ENCODE measurements at regions not wholly inside any gene's neighbourhood (a gene's known extent, or its start where the extent isn't known, plus 50 kb on each side); places are given as distances from the start of the nearest gene placed in this dataset.

DNA sequence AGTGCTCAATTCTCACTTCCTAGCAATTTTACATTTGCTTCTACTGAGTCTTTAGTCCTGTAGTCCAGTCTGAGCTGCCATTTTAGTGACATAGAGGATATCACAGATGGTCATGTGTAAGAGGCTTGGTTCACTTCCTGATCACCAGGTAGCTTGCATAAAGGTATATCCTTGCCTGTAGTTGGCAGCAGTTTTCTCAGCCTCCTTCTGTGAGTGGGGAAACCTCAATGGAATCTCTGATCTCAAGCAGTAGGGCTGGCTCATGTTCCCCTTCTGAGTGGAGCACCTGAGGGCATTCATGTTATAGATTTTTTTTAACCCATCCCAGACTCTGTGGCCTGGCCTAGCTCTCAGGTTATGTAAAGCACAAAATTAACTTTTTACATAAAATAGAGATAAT, 278.4 kb downstream of the RDH14 start:
- ATAC-seq (ENCODE audit: low read depth), result no peak
- H3K4me1 ChIP-seq (ENCODE audit: control insufficient read depth in 2 of 2, insufficient read depth in 2 of 2, low read length in 2 of 2), result no peaks in the 10 kb centered on the region
- Mint-ChIP-seq H3K27me3 (peaks cover 5% of the 10 kb centered on the region), H3K4me1 (no peaks in the 10 kb centered on the region), H3K9me3 (ENCODE audit: insufficient read depth) (no peaks in the 10 kb centered on the region), H3K27ac (no peak overlapping the region), H3K4me3 (no peak overlapping the region)
- CTCF ChIA-PET, result interaction anchor here (1.3 kb wide), 1 partner anchor 8 kb away, joined by 3 read pairs; no protein-coding TSS in a partner anchor
- H3K4me2 ChIP-seq (replicated peaks; ENCODE audit: low read depth, low read length, poor library complexity, severe bottlenecking), result no peak overlapping the region
- no peak for TF ChIP-seq EZH2 (IDR thresholded peaks at IDR 0.05; ENCODE audit: borderline replicate concordance, insufficient read depth, low read depth, low read length, poor library complexity, severe bottlenecking)
- TF ChIP-seq, protein P1, sequence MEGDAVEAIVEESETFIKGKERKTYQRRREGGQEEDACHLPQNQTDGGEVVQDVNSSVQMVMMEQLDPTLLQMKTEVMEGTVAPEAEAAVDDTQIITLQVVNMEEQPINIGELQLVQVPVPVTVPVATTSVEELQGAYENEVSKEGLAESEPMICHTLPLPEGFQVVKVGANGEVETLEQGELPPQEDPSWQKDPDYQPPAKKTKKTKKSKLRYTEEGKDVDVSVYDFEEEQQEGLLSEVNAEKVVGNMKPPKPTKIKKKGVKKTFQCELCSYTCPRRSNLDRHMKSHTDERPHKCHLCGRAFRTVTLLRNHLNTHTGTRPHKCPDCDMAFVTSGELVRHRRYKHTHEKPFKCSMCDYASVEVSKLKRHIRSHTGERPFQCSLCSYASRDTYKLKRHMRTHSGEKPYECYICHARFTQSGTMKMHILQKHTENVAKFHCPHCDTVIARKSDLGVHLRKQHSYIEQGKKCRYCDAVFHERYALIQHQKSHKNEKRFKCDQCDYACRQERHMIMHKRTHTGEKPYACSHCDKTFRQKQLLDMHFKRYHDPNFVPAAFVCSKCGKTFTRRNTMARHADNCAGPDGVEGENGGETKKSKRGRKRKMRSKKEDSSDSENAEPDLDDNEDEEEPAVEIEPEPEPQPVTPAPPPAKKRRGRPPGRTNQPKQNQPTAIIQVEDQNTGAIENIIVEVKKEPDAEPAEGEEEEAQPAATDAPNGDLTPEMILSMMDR (IDR thresholded peaks at IDR 0.05), result no peak
- H3K27ac ChIP-seq (ENCODE audit: low read length in 2 of 2), result no peak overlapping the region
- intact Hi-C loops (cut with micrococcal nuclease), result no loop called here
- no peaks in the 10 kb centered on the region for H4K20me1 ChIP-seq (ENCODE audit: control insufficient read depth, insufficient read depth, low read length, poor library complexity, severe bottlenecking)
- peaks cover 0 to 1% (median 0%) of the 10 kb centered on the region in 3 donors for H3K9me3 ChIP-seq (ENCODE audit: control extremely low read depth in 1 of 3, control insufficient read depth in 2 of 3, insufficient read depth in 1 of 3, low read length in 2 of 3)
- no peaks in the 10 kb centered on the region for H3K27me3 ChIP-seq (replicated peaks in 1 of 4; ENCODE audit: control extremely low read depth in 1 of 4, control insufficient read depth in 3 of 4, insufficient read depth in 4 of 4, low read length in 3 of 4)
- no peak overlapping the region for H3K9ac ChIP-seq (ENCODE audit: low read length)
- H2AFZ ChIP-seq (ENCODE audit: insufficient read depth, low read depth, low read length, poor library complexity, severe bottlenecking), result no peak overlapping the region
- DNase-seq, result no peak
- H3K36me3 ChIP-seq (replicated peaks in 1 of 2; ENCODE audit: control extremely low read depth in 1 of 2, control insufficient read depth in 1 of 2, extremely low read depth in 1 of 2, insufficient read depth in 2 of 2, low read length in 1 of 2), result no peaks in the 10 kb centered on the region
- no peaks in the 10 kb centered on the region for H3K79me2 ChIP-seq (ENCODE audit: control insufficient read depth, insufficient read depth, low read length)
- H3K4me3 ChIP-seq (ENCODE audit: control extremely low read depth in 1 of 5, extremely low read depth in 1 of 5, insufficient read depth in 1 of 5, low read depth in 2 of 5, low read length in 4 of 5), result no peak overlapping the region
- POLR2A ChIA-PET, result no interaction called here

DNA sequence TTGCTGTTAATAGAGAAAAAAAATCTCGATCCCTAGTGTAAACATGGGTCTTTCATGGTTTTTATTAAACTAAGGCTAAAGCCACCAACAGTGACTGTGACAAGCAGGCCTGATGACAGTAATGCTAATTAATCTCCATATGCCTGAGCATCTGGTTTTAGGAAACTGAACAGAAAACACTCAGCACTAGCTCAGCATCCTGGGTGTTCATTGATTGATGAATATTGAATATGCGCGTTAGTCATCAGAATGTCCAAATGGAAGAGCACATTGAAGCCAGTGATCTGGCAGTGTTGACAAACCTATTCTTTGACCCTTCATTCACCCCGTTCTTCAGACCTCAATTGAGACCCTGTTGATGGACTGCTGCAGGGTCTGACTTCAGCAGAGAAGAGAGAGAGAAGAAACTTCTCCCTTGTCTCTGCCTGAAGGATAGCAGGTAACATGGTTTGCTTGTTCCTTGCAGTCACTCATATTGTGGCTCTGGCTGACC, 283.8 kb downstream of the RDH14 start:
- no peak overlapping the region for H3K27ac Mint-ChIP-seq
- no peak for ATAC-seq (ENCODE audit: low read depth)
- 100% methylated on average over 2 of the region's 4 CpGs for WGBS (ENCODE audit: insufficient coverage)
- no peaks in the 10 kb centered on the region for H3K4me1 Mint-ChIP-seq
- Histone ChIP-seq H3K36me3 (replicated peaks in 1 of 2; ENCODE audit: control extremely low read depth in 1 of 2, control insufficient read depth in 1 of 2, extremely low read depth in 1 of 2, insufficient read depth in 2 of 2, low read length in 1 of 2) (no peaks in the 10 kb centered on the region), H3K4me1 (ENCODE audit: control insufficient read depth in 2 of 2, insufficient read depth in 2 of 2, low read length in 2 of 2) (no peaks in the 10 kb centered on the region), H3K9ac (ENCODE audit: low read length) (no peak overlapping the region), H3K27ac (ENCODE audit: low read length in 2 of 2) (no peak overlapping the region), H2AFZ (ENCODE audit: insufficient read depth, low read depth, low read length, poor library complexity, severe bottlenecking) (no peak overlapping the region), H3K4me2 (replicated peaks; ENCODE audit: low read depth, low read length, poor library complexity, severe bottlenecking) (no peak overlapping the region), H3K9me3 (ENCODE audit: control extremely low read depth in 1 of 3, control insufficient read depth in 2 of 3, insufficient read depth in 1 of 3, low read length in 2 of 3) (peaks cover 0 to 7% (median 0%) of the 10 kb centered on the region in 3 donors), H3K4me3 (ENCODE audit: control extremely low read depth in 1 of 5, extremely low read depth in 1 of 5, insufficient read depth in 1 of 5, low read depth in 2 of 5, low read length in 4 of 5) (no peak overlapping the region), H4K20me1 (ENCODE audit: control insufficient read depth, insufficient read depth, low read length, poor library complexity, severe bottlenecking) (no peaks in the 10 kb centered on the region), H3K27me3 (replicated peaks in 1 of 4; ENCODE audit: control extremely low read depth in 1 of 4, control insufficient read depth in 3 of 4, insufficient read depth in 4 of 4, low read length in 3 of 4) (no peaks in the 10 kb centered on the region), H3K79me2 (ENCODE audit: control insufficient read depth, insufficient read depth, low read length) (no peaks in the 10 kb centered on the region)
- H3K9me3 Mint-ChIP-seq (ENCODE audit: insufficient read depth), result no peaks in the 10 kb centered on the region
- POLR2A ChIA-PET, result no interaction called here
- intact Hi-C loops (cut with micrococcal nuclease), result no loop called here
- CTCF ChIA-PET, result no interaction called here
- no peak overlapping the region for H3K4me3 Mint-ChIP-seq
- no peak for TF ChIP-seq EZH2 (IDR thresholded peaks at IDR 0.05; ENCODE audit: borderline replicate concordance, insufficient read depth, low read depth, low read length, poor library complexity, severe bottlenecking)
- TF ChIP-seq, protein P1 (IDR thresholded peaks at IDR 0.05), result no peak
- no peak for DNase-seq
- peaks cover 5% of the 10 kb centered on the region for H3K27me3 Mint-ChIP-seq

Data from B cell (primary cell).